KG1 (cell line): ENCODE measurements at regions not wholly inside any gene's neighbourhood (a gene's known extent, or its start where the extent isn't known, plus 50 kb on each side); places are given as distances from the start of the nearest gene placed in this dataset.

Experiments used
- DNase-seq: peaks from one replicate; lab custom pipeline; 2025; lab: John Stamatoyannopoulos, UW

- no peak for DNase-seq
These were observed 253.7 kb downstream of the AASDHPPT start for GRCh38 chr11:106331176-106331575.

- DNase-seq: no peak
These were observed 256.2 kb downstream of the AASDHPPT start for GRCh38 chr11:106333678-106334077.

GRCh38 chr11:106344394-106344793 lies 266.9 kb downstream of the AASDHPPT start:
- no peak for DNase-seq

- DNase-seq: no peak
These were observed 267.5 kb downstream of the AASDHPPT start for GRCh38 chr11:106344966-106345365.

- DNase-seq: no peak
These were observed 275.6 kb downstream of the AASDHPPT start for GRCh38 chr11:106353031-106353430.

- no peak for DNase-seq
These were observed 291.8 kb downstream of the AASDHPPT start for GRCh38 chr11:106369224-106369623.

GRCh38 chr11:106378513-106379179 lies 301.2 kb downstream of the AASDHPPT start:
- DNase-seq: no peak

- DNase-seq: no peak
These were observed 301.8 kb downstream of the AASDHPPT start for GRCh38 chr11:106379265-106379664.

GRCh38 chr11:106379712-106380111 lies 302.2 kb downstream of the AASDHPPT start:
- DNase-seq: no peak

- no peak for DNase-seq
These were observed 304.4 kb downstream of the AASDHPPT start for GRCh38 chr11:106381895-106382294.

GRCh38 chr11:106384429-106384828 lies 307.0 kb downstream of the AASDHPPT start:
- no peak for DNase-seq

- DNase-seq: no peak
These were observed 309.1 kb downstream of the AASDHPPT start for GRCh38 chr11:106386519-106386918.

- DNase-seq: no peak
These were observed 311.6 kb downstream of the AASDHPPT start for GRCh38 chr11:106389101-106389500.

- DNase-seq: no peak
These were observed 312.6 kb downstream of the AASDHPPT start for GRCh38 chr11:106390078-106390477.

- no peak for DNase-seq
These were observed 314.4 kb downstream of the AASDHPPT start for GRCh38 chr11:106391771-106392420.

- no peak for DNase-seq
These were observed 318.4 kb downstream of the AASDHPPT start for GRCh38 chr11:106395716-106396349.

GRCh38 chr11:106397787-106398501 lies 320.5 kb downstream of the AASDHPPT start:
- DNase-seq: no peak

- DNase-seq: no peak
These were observed 321.1 kb downstream of the AASDHPPT start for GRCh38 chr11:106398502-106399075.

GRCh38 chr11:106399076-106399511 lies 321.6 kb downstream of the AASDHPPT start:
- no peak for DNase-seq

- DNase-seq: no peak
These were observed 322.2 kb downstream of the AASDHPPT start for GRCh38 chr11:106399624-106400023.

- no peak for DNase-seq
These were observed 323.6 kb downstream of the AASDHPPT start for GRCh38 chr11:106400949-106401570.

- no peak for DNase-seq
These were observed 326.3 kb downstream of the AASDHPPT start for GRCh38 chr11:106403751-106404150.
